Aorta (tissue), 5 donors: ENCODE measurements at regions not wholly inside any gene's neighbourhood (a gene's known extent, or its start where the extent isn't known, plus 50 kb on each side); places are given as distances from the start of the nearest gene placed in this dataset.
"Not testable (repeated sequence)": the region's sequence is repeated elsewhere in the genome, so short reads cannot be mapped to it uniquely, and the experiment has no call there.

Experiments
- ATAC-seq: fragments of 200-7000 bp; cut with Tn5 transposase; one replicate; pipeline ENCODE4 v1.9.1; 2022; ENCODE audit warnings: moderate library complexity; ENCODE audit not compliant: low FRiP score
- DNase-seq, 2 donors: peaks; one replicate each; pipeline ENCODE4 v3.0.0-alpha.2; 2020
- H3K27ac ChIP-seq, 2 donors: one replicate each; pipeline ENCODE4 v1.5.1; 2013; ENCODE audit warnings: low read length in 2 of 2, mild to moderate bottlenecking in 2 of 2, moderate library complexity in 2 of 2, control low read depth in 1 of 2, inconsistent platforms in 1 of 2, low read depth in 1 of 2
- H3K27me3 ChIP-seq, 2 donors: one replicate each; pipeline ENCODE4 v1.6.1; 2013; ENCODE audit warnings: control low read depth in 1 of 2, low read length in 1 of 2, mild to moderate bottlenecking in 1 of 2, moderate library complexity in 1 of 2; ENCODE audit not compliant: insufficient read depth in 2 of 2, control insufficient read depth in 1 of 2
- H3K36me3 ChIP-seq, 2 donors: one replicate each; pipeline ENCODE4 v1.6.1; 2013; ENCODE audit warnings: control low read depth in 1 of 2, low read length in 1 of 2, mild to moderate bottlenecking in 1 of 2; ENCODE audit not compliant: insufficient read depth in 2 of 2, control insufficient read depth in 1 of 2
- H3K4me1 ChIP-seq, 2 donors: one replicate each; pipeline ENCODE4 v1.6.1; 2013; ENCODE audit warnings: low read length in 2 of 2, control low read depth in 1 of 2, mild to moderate bottlenecking in 1 of 2, moderate library complexity in 1 of 2; ENCODE audit not compliant: insufficient read depth in 2 of 2, control insufficient read depth in 1 of 2
- H3K4me3 ChIP-seq, 2 donors: one replicate each; pipeline ENCODE4 v1.5.1; 2013; ENCODE audit warnings: low read length in 2 of 2, control low read depth in 1 of 2, mild to moderate bottlenecking in 1 of 2
- H3K9me3 ChIP-seq: one replicate; pipeline ENCODE4 v1.6.1; 2013; ENCODE audit warnings: mild to moderate bottlenecking, low read length; ENCODE audit not compliant: control insufficient read depth
- WGBS, 2 donors: extraction: QIAGEN DNeasy Blood & Tissue Kit; methylation state at CpG; one replicate each; pipeline ENCODE4 v1.1.7; 2013; 5-methylcytosine and 5-hydroxymethylcytosine counted together
- intact Hi-C, 2 donors: fragments of 100-400 bp; cut with DNase I; formaldehyde crosslinking; loops; one replicate each; pipeline versions ENCODE4 v1.14.2 to v1.15.0; 2022
- donor health status: healthy with polysubstance abuse.
- donor health status: Bipolar disorder and iron deficiency.
- donor health status: DM: no; HTN: no; CAD: no.
- donor health status: DM: no; HTN: no; CAD: no.
- donor health status: DM: yes; HTN: yes; CAD: no.

GRCh38 chr14:44759277-44759676 is 202.5 kb downstream of the KLHL28 start:
- intact Hi-C loops: no loop called here
- WGBS, 2 donors: 6 to 14% methylated on average over 2 of the region's 2 CpGs
- H3K36me3 ChIP-seq: no peaks in the 10 kb centered on the region

GRCh38 chr14:44756554-44756953 is 205.2 kb downstream of the KLHL28 start:
- ATAC-seq (no peak), DNase-seq (no peak)
- Histone ChIP-seq H3K9me3 (no peaks in the 10 kb centered on the region), H3K4me1 (no peaks in the 10 kb centered on the region), H3K36me3 (no peaks in the 10 kb centered on the region), H3K4me3 (no peak overlapping the region), H3K27ac (no peak overlapping the region), H3K27me3 (no peaks in the 10 kb centered on the region)
- intact Hi-C loops: no loop called here
- 34 to 42% methylated on average over 3 of the region's 3 CpGs for whole genome bisulfite sequencing, 2 donors

More at GRCh38 chr14:44759277-44759676, 202.5 kb downstream of the KLHL28 start:
- Histone ChIP-seq H3K4me3 (no peak overlapping the region), H3K27ac (no peak overlapping the region), H3K4me1 (no peaks in the 10 kb centered on the region), H3K27me3 (no peaks in the 10 kb centered on the region), H3K9me3 (no peaks in the 10 kb centered on the region)
- ATAC-seq (no peak), DNase-seq (no peak)

- no peaks in the 10 kb centered on the region for H3K36me3 ChIP-seq
- no peaks in the 10 kb centered on the region for H3K27me3 ChIP-seq
- 94 to 100% methylated on average over 1 of the region's 1 CpG for WGBS, 2 donors
- no peak overlapping the region for H3K4me3 ChIP-seq
- no peaks in the 10 kb centered on the region for H3K9me3 ChIP-seq
- H3K27ac ChIP-seq: no peak overlapping the region
- H3K4me1 ChIP-seq: no peaks in the 10 kb centered on the region
- intact Hi-C loops: no loop called here
- DNase-seq (no peak), ATAC-seq (no peak)
Measured at GRCh38 chr14:44745371-44745770, 216.4 kb downstream of the KLHL28 start.

GRCh38 chr14:44742202-44742601 is 219.5 kb downstream of the KLHL28 start:
- H3K27ac ChIP-seq: no peak overlapping the region
- intact Hi-C loops: no loop called here
- 84 to 87% methylated on average over 6 of the region's 6 CpGs for WGBS, 2 donors
- no peaks in the 10 kb centered on the region for H3K27me3 ChIP-seq
- H3K4me3 ChIP-seq: no peak overlapping the region
- H3K36me3 ChIP-seq: no peaks in the 10 kb centered on the region
- ATAC-seq: no peak
- no peaks in the 10 kb centered on the region for H3K9me3 ChIP-seq
- H3K4me1 ChIP-seq: no peaks in the 10 kb centered on the region
- DNase-seq: no peak

- DNase-seq (no peak), ATAC-seq (no peak)
- Histone ChIP-seq H3K4me1 (no peaks in the 10 kb centered on the region), H3K27me3 (no peaks in the 10 kb centered on the region), H3K27ac (no peak overlapping the region), H3K9me3 (no peaks in the 10 kb centered on the region), H3K4me3 (no peak overlapping the region), H3K36me3 (no peaks in the 10 kb centered on the region)
- intact Hi-C loops: no loop called here
Measured at GRCh38 chr14:44741431-44741830, 220.3 kb downstream of the KLHL28 start.

- no peaks in the 10 kb centered on the region for H3K27me3 ChIP-seq
- ATAC-seq: no peak
- intact Hi-C loops: no loop called here
- H3K4me1 ChIP-seq: no peaks in the 10 kb centered on the region
- H3K4me3 ChIP-seq: no peak overlapping the region
- DNase-seq: no peak
- H3K27ac ChIP-seq: no peak overlapping the region
- H3K36me3 ChIP-seq: no peaks in the 10 kb centered on the region
- 72 to 77% methylated on average over 1 of the region's 1 CpG for whole genome bisulfite sequencing, 2 donors
- no peaks in the 10 kb centered on the region for H3K9me3 ChIP-seq
Measured at GRCh38 chr14:44736326-44736725, 225.4 kb downstream of the KLHL28 start.

- intact Hi-C loops: no loop called here
- Histone ChIP-seq H3K27ac (no peak overlapping the region), H3K4me1 (no peaks in the 10 kb centered on the region), H3K27me3 (no peaks in the 10 kb centered on the region), H3K4me3 (no peak overlapping the region), H3K36me3 (no peaks in the 10 kb centered on the region), H3K9me3 (peaks cover 1% of the 10 kb centered on the region)
- no peak for ATAC-seq
- no peak for DNase-seq
Measured at GRCh38 chr14:44732144-44732543, 225.1 kb upstream of the FSCB start.

GRCh38 chr14:44730860-44731259 is 223.8 kb upstream of the FSCB start:
- ATAC-seq (no peak), DNase-seq (no peak)
- 58 to 65% methylated on average over 3 of the region's 3 CpGs for WGBS, 2 donors

GRCh38 chr14:44721395-44721794 is 214.3 kb upstream of the FSCB start:
- H3K4me3 ChIP-seq, ATAC-seq, DNase-seq, H3K4me1 ChIP-seq, H3K9me3 ChIP-seq, intact Hi-C loops, H3K27ac ChIP-seq, H3K36me3 ChIP-seq, H3K27me3 ChIP-seq: not testable (repeated sequence)
- 24 to 29% methylated on average over 1 of the region's 1 CpG for WGBS, 2 donors

More at GRCh38 chr14:44730860-44731259, 223.8 kb upstream of the FSCB start:
- Histone ChIP-seq H3K9me3 (peaks cover 1% of the 10 kb centered on the region), H3K36me3 (no peaks in the 10 kb centered on the region), H3K27ac (no peak overlapping the region), H3K4me3 (no peak overlapping the region), H3K4me1 (no peaks in the 10 kb centered on the region), H3K27me3 (no peaks in the 10 kb centered on the region)
- intact Hi-C loops: no loop called here
